Sciatic nerve (tissue), 2 donors: ENCODE measurements at regions not wholly inside any gene's neighbourhood (a gene's known extent, or its start where the extent isn't known, plus 50 kb on each side); places are given as distances from the start of the nearest gene placed in this dataset.

Source experiments
- ATAC-seq: fragments of 200-7000 bp; cut with Tn5 transposase; one replicate; pipeline ENCODE4 v1.9.1; 2020; ENCODE audit warnings: mild to moderate bottlenecking, moderate library complexity
- DNase-seq: peaks from one replicate; pipeline ENCODE4 v3.0.0-alpha.2; 2020; ENCODE audit warnings: low spot score
- intact Hi-C: fragments of 100-400 bp; cut with DNase I; formaldehyde crosslinking; loops from one replicate; pipeline ENCODE4 v1.14.2; 2022
- donor health status: DM: no; HTN: no; CAD: no.
- donor health status: DM: no; HTN: no; CAD: no.

- DNase-seq (no peak), ATAC-seq (no peak)
- intact Hi-C loops = no loop called here
These were observed 277.9 kb upstream of the THSD7B start for GRCh38 chr2:136487421-136487820.

GRCh38 chr2:136486115-136486514 is 279.2 kb upstream of the THSD7B start:
- intact Hi-C loops = no loop called here
- DNase-seq (no peak), ATAC-seq (no peak)

DNA sequence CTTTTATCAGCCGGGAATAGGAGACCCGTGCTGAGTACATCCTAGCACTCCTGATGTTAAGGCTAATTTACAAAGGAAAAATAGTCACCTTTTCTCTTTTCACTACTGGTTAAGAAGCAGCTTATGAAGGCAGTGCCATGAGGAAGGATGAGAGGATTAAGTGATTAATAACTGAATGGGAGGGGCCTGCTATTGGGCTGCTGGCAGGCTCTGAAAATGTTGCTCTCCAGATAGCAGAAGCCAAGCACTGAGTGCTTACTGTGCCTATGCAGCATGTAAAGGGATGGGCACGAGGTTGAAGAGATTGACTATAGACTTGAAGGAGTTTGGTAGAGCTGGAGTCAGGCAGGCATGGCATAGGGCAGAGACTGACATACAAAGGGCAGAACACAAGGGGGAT is 282.4 kb upstream of the THSD7B start:
- ATAC-seq (no peak), DNase-seq (no peak)
- intact Hi-C loops = no loop called here

DNA sequence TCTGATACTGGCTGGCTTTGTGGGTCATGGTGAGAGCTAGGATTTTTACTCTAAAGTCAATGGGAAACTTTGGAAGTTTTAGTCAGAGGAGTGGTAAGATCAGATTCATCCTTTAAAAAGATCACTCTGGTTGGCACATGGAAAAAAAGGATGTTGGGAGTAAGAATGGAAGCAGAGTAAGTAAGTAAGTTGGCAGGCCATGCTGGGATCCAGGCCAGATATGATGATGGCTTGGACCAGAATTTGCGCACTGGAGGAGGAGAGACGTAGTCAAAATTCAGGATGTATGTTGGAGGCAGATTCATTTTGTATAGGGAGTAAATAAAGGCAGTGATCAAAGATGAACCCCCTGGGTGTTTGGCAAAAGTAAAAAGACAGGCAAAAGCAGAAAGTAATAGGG is 283.3 kb upstream of the THSD7B start:
- ATAC-seq (no peak), DNase-seq (no peak)
- intact Hi-C loops = no loop called here

DNA sequence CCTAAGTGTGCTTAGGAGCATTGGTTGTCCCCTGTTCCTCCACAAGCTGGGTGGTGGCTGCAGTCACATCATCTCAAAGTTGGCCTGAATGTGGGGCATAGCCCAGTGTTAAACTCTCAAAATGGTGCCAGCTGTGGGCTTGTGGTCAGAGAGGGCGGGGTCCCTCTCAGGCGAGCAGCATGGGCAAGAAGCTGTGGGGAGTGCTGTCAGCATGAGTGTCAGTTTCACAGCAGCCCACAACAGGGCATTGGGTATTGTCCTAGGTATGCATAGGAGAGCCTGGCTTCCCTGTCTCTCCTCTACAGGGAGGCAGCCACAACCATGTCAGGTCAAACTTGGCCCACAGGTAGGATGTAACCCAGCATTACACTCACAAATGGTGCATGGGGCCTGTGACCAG is 285.6 kb upstream of the THSD7B start:
- intact Hi-C loops = no loop called here
- no peak for DNase-seq

DNA sequence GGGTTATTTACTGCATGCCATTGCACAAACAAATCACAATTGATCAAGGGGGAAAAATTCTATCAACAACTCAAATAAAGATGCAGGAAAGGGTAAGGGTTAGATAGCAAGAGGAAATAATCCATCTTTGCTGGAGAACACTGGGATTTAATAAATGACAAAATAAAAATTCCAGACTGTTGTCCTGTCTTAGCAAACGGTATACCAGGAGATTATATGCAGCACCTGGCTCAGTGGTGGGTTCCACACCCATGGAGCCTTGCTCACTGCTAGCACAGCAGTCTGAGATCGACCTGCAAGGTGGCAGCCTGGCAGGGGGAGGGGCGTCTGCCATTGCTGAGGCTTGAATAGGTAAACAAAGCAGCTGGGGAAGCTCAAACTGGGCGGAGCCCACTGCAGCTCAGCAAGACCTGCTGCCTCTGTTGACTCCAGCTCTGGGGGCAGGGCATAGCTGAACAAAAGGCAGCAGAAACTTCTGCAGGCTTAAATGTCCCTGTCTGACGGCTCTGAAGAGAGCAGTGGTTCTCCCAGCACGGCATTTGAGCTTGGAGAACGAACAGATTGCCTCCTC is 296.5 kb upstream of the THSD7B start:
- intact Hi-C loops = no loop called here
- no peak for DNase-seq
- ATAC-seq = no peak

More for the DNA sequence above, 285.6 kb upstream of the THSD7B start:
- ATAC-seq = no peak

- DNase-seq = no peak
- no peak for ATAC-seq
- intact Hi-C loops = no loop called here
These were observed 312.8 kb upstream of the THSD7B start for GRCh38 chr2:136452528-136452927.

DNA sequence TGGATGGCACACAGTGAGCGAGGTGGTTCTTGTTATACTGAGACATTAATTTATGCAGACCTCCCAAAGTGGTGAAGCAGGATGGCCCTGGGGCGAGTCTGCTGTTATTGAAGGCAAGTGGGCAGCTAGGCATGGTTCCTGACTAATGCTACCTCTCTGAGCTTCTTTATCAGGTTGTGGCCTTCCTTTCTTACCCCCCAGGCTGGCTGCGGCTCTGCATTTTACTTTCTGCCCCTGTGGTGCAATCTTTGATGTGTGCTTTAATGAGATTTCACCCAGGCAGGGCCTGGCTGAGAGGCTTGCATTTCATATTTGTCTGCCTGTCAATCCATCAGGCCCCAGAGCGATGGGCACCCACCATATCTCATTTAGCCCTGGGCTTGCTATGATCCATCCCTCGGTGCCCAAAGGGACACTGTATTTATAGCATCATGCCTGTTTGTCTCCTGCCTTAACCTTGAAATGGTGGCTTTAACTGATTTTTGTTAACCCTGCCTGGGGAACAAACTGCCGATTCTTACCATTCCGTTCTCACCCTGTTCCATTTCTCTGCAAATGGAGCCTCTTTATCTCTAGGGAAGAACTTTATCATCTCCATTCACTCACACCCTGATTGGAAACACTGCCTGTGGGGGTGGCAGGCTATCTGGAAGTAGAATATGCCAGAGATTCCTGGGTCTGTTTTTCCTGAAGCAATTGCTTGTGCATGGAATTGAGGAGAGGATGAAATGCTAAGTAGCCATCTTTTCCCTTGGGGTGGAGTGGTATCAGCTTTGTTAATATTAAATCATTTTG is 316.2 kb upstream of the THSD7B start:
- ATAC-seq (no peak), DNase-seq (no peak)
- intact Hi-C loops = no loop called here

- DNase-seq (no peak), ATAC-seq (no peak)
- intact Hi-C loops = no loop called here
These were observed 316.9 kb upstream of the THSD7B start for GRCh38 chr2:136448432-136448831.

GRCh38 chr2:136444323-136444722 is 321.0 kb upstream of the THSD7B start:
- intact Hi-C loops = no loop called here
- ATAC-seq (no peak), DNase-seq (no peak)

DNA sequence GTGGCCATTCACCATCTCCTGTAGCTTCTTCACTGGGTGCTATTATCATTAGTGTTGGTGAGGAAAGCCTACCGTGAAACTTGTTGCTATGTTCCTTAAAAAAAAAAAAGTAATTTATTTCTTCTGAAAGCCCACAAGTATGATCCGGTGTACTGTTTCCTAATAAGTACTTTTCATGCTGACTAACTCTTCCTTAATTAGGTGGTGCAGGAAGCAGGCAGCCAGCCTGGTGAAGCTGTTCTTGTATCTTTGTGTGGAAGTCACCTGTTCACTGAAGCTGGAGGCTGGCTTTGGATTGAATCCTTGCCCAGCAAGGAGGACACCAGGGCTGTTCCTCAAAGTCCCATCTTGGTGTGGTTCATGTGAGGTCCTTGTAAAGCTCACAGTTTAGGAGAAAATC is 321.7 kb upstream of the THSD7B start:
- DNase-seq (no peak), ATAC-seq (no peak)
- intact Hi-C loops = no loop called here

DNA sequence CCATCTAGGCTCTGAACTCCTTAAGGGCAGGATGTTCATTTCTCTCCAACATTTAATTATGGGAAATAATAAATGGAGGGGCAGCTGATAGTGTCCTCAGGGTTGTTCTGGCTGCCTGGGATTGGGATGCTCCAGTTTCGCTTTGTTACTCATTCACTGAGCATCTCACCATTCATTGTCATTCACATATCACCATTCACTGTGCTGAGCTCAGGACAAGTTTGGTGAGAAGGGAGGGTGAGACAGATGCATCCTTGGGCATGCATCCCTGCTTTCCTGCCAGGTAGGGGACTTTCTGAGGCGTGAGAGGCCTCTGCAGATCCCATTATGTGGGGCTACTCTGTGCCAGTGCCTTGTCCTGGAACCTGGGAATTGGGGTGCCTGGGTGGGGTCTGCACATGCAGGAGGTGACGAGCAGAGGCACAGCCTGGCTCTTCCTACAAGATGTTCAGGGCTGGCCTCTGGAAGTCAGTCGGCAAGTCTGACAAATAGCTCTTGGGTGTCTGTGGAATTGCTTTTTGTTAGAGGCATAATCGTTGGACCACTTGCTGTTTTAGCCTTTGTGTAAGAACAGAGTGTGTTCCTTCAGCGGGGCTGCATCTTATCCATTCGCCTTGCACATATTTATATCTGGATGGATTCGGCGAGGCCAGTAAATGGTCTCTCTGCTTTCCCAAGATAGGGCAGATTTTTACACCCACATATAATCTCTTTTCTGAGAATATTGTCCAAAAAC is 323.2 kb upstream of the THSD7B start:
- ATAC-seq (no peak), DNase-seq (no peak)
- intact Hi-C loops = no loop called here

GRCh38 chr2:136439064-136439676 is 321.2 kb upstream of the CXCR4 start:
- DNase-seq = no peak
- no peak for ATAC-seq
- intact Hi-C loops = no loop called here

GRCh38 chr2:136437461-136437860 is 319.5 kb upstream of the CXCR4 start:
- intact Hi-C loops = no loop called here
- ATAC-seq (no peak), DNase-seq (no peak)

GRCh38 chr2:136436936-136437335 is 319.0 kb upstream of the CXCR4 start:
- no peak for DNase-seq
- ATAC-seq = no peak
- intact Hi-C loops = no loop called here

DNA sequence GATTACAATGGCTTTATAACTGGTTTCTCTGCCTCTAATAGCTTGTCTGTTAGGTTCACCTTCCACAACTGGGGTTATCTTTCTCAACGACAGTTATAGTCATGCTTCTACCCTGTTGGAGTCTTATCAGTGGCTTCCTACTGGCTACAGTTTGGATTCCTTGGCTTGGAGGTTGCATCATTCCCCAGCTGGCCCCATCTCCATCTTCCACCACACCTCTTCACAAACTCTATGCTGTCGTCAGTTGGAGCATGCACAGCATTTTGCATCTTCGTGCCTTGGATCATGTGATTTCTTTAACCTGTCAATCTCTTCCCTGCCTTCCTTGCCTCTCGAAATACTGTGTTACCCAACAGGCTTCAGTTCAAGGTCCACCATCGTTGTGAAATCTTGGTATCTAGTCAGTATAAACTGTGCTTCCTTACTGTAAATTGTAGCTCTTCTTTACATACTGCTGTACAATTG is 316.3 kb upstream of the CXCR4 start:
- DNase-seq = no peak
- no peak for ATAC-seq
- intact Hi-C loops = no loop called here

DNA sequence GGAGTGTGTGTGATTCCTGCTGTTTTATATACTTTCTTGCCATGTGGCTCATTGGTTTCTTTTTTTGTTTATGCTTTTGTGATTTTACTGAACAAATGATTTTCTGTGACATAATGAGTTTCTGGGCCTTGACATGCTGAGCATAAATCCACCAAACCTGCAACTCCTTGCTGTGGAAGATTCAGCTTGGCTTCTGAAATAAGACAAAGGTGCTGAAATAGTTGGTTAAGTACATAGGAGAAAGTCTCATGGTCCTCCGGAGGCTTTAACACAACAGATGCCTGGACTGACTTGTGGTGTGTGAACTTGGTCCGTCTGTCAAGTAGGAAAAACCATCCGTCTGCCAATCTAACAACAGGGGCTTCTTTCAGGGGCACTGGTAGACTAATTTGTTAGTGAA is 315.3 kb upstream of the CXCR4 start:
- intact Hi-C loops = no loop called here
- ATAC-seq = no peak
- DNase-seq = no peak

- DNase-seq (no peak), ATAC-seq (peak; percentile 20)
- intact Hi-C loops = loop anchor here (10.0 kb wide), 1 partner anchor 1421 kb away; no protein-coding TSS in a partner anchor
These were observed 306.2 kb upstream of the CXCR4 start for GRCh38 chr2:136424112-136424511.

DNA sequence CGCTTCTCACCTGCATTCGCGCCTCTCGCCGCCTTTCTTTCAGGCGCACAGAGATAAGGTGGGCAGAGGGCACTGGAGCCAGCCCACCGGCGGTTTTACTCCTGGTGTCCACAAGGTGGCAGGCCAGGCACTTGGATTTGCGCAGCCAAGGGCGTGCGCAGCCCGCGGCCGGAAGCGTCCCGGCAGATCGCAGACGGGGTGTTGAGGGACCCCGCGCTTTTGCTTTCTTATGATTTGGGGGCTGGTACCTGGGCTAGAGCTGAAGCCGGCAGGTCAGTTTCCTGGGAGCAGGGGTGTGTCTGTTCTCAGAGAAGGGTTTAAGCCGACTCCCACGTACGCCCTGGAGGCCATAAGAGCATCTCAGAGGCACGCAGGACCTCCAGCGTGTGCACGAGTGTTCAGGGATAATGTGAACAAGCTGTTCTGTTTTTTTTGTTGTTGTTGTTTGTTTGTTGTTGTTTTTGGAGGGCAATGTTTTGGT is 305.6 kb upstream of the CXCR4 start:
- ATAC-seq = peak; percentile 95
- DNase-seq = peak; percentile 85
- intact Hi-C loops = loop anchor here (10.0 kb wide), 1 partner anchor 1421 kb away; no protein-coding TSS in a partner anchor
